ENCODE measurements at regions not wholly inside any gene's neighbourhood (a gene's known extent, or its start where the extent isn't known, plus 50 kb on each side); places are given as distances from the start of the nearest gene placed in this dataset.

- TF ChIP-seq CTCF (IDR thresholded peaks at IDR 0.05; ENCODE audit: low read depth, low read length, poor library complexity, severe bottlenecking) (no peak), EZH2phosphoT487 (IDR thresholded peaks at IDR 0.05; ENCODE audit: borderline replicate concordance, low read length) (no peak)
Observed at GRCh38 chr1:221809091-221810029, 67.5 kb upstream of the DUSP10 start.
